Chondrocyte (in vitro differentiated cells): ENCODE measurements at regions not wholly inside any gene's neighbourhood (a gene's known extent, or its start where the extent isn't known, plus 50 kb on each side); places are given as distances from the start of the nearest gene placed in this dataset.

ENCODE experiments used
- DNase-seq: peaks from one replicate; pipeline ENCODE4 v3.0.0; 2021; ENCODE audit warnings: mixed read lengths, low spot score
- H3K27ac Mint-ChIP-seq: one replicate; pipeline ENCODE4 v1.8.0; 2021; ENCODE audit warnings: mild to moderate bottlenecking, moderate library complexity, mixed read lengths; ENCODE audit not compliant: unreplicated experiment
- H3K27me3 Mint-ChIP-seq: 2 replicates; pipeline ENCODE4 v1.8.0; 2021; ENCODE audit warnings: low read depth, mixed read lengths
- H3K36me3 Mint-ChIP-seq: 2 replicates; pipeline ENCODE4 v1.8.0; 2021; ENCODE audit warnings: low read depth, mixed read lengths
- H3K4me1 Mint-ChIP-seq: 2 replicates; pipeline ENCODE4 v1.8.0; 2021; ENCODE audit warnings: low read depth, mild to moderate bottlenecking, mixed read lengths
- H3K4me3 Mint-ChIP-seq: one replicate; pipeline ENCODE4 v1.8.0; 2021; ENCODE audit warnings: mild to moderate bottlenecking, moderate library complexity, mixed read lengths; ENCODE audit not compliant: unreplicated experiment
- H3K9me3 Mint-ChIP-seq: 2 replicates; pipeline ENCODE4 v1.8.0; 2021; ENCODE audit warnings: low read depth, mixed read lengths
- TF ChIP-seq, protein P1 (sequence below): fragments of 200-600 bp; sonication (generic); IDR thresholded peaks from 2 replicates; pipeline ENCODE4 v1.5.0; 2021; ENCODE audit warnings: antibody characterized with exemption, mild to moderate bottlenecking, moderate library complexity

DNA sequence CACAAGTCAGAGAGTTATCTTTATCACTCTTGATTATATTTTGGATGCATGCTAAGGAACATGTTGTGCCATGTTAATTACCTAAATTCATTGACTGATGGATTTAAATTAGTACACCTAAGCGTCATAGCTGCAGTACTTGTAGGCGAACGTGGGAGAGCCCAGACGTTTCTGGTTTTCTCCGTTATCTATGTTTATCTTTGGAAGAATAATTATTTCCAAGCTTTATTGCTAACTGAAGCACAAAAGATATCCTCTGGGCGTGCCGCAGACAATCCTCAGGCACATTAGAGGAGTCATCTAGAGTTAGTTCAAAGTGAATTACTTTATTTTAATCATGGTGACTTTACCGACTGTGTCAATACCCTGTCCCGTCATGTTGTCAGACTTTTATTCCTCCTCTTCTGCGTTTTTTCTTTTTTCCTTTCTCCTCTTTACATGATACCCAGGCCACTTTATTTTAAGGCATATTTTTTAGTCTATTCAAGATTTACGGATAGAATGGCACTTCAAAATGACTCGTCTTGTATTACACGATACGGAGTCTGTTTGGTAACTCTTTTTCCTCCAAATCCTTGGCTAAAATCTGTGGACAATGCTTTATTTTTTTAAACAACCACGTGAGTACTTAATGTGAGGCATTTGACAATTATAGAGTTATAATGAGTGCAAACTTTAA is 632.0 kb upstream of the TENM3 start:
- TF ChIP-seq, protein P1, sequence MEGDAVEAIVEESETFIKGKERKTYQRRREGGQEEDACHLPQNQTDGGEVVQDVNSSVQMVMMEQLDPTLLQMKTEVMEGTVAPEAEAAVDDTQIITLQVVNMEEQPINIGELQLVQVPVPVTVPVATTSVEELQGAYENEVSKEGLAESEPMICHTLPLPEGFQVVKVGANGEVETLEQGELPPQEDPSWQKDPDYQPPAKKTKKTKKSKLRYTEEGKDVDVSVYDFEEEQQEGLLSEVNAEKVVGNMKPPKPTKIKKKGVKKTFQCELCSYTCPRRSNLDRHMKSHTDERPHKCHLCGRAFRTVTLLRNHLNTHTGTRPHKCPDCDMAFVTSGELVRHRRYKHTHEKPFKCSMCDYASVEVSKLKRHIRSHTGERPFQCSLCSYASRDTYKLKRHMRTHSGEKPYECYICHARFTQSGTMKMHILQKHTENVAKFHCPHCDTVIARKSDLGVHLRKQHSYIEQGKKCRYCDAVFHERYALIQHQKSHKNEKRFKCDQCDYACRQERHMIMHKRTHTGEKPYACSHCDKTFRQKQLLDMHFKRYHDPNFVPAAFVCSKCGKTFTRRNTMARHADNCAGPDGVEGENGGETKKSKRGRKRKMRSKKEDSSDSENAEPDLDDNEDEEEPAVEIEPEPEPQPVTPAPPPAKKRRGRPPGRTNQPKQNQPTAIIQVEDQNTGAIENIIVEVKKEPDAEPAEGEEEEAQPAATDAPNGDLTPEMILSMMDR, result no peak

DNA sequence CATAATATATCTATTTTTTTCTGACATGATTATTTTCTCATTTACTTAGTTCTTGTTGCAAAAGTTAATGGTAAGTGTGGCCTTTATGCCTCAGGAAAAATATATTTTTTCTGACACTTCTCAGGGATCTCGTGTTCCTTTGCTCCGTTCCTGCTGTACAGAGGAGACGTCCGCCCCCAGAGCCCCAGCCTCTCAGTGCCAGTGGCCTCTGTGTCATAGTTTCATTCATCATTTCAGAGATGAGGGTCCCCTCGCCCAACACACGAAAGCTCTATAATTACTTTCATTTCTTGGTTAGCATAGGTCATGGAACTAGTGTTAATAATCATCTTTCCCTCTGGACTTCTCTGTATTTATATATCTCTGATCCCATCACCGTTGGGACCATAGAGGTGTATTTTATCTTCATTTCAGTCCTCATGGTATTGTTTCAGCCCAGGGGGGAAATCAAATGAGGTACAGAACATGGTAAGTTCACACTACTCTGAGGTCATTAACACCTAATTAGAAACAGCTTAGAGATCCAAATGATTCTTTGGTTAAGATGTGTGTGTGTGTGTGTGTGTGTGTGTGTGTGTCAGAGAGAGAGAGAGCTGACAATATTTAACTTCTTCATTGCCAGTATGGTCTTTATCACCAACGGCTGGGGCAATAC is 631.1 kb upstream of the TENM3 start:
- DNase-seq, result no peak
- H3K27me3 Mint-ChIP-seq, result no peaks in the 10 kb centered on the region
- TF ChIP-seq, protein P1, result no peak
- H3K4me3 Mint-ChIP-seq, result no peak overlapping the region
- no peaks in the 10 kb centered on the region for H3K36me3 Mint-ChIP-seq
- H3K9me3 Mint-ChIP-seq, result no peaks in the 10 kb centered on the region
- no peak overlapping the region for H3K27ac Mint-ChIP-seq
- peaks cover 5% of the 10 kb centered on the region for H3K4me1 Mint-ChIP-seq

More for the DNA sequence above, 632.0 kb upstream of the TENM3 start:
- Mint-ChIP-seq H3K36me3 (no peaks in the 10 kb centered on the region), H3K4me3 (no peak overlapping the region), H3K4me1 (peaks cover 5% of the 10 kb centered on the region), H3K27me3 (no peaks in the 10 kb centered on the region), H3K9me3 (no peaks in the 10 kb centered on the region), H3K27ac (no peak overlapping the region)
- no peak for DNase-seq

GRCh38 chr4:181613200-181613599 is 630.0 kb upstream of the TENM3 start:
- no peak overlapping the region for H3K27ac Mint-ChIP-seq
- no peaks in the 10 kb centered on the region for H3K9me3 Mint-ChIP-seq
- no peak overlapping the region for H3K4me3 Mint-ChIP-seq
- DNase-seq, result no peak
- H3K4me1 Mint-ChIP-seq, result peaks cover 5% of the 10 kb centered on the region
- no peaks in the 10 kb centered on the region for H3K27me3 Mint-ChIP-seq
- TF ChIP-seq, protein P1, result no peak
- no peaks in the 10 kb centered on the region for H3K36me3 Mint-ChIP-seq

DNA sequence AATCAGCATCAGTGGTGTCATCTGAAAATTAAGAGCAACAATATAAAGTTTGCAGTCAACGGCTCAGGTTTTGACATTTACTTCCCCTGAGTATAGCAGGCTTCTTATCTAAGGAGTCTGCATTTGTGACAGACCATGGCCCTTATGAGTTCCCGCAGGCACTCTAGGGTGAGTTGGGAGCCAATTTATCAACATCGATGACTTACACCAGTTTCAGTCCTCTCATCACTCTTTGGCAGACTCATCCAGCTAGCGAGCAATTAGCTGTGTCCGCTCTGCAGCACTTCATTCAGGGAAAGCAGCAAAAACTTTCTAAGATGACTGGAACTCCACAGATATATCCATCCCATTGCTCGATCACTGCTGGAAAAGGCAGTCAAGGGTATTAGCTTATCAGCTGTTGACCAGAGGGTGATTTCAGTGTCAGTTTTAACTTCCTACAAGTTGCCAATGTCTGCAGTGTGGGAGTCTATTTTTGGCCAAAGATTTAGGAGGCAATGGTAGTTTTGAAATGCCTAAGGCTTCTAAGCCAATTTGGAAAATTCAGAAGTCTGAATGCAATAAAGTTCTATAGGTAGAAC is 625.1 kb upstream of the TENM3 start:
- no peak for DNase-seq
- Mint-ChIP-seq H3K4me1 (no peaks in the 10 kb centered on the region), H3K9me3 (no peaks in the 10 kb centered on the region), H3K27ac (no peak overlapping the region), H3K27me3 (no peaks in the 10 kb centered on the region), H3K36me3 (no peaks in the 10 kb centered on the region), H3K4me3 (no peak overlapping the region)
- TF ChIP-seq, protein P1, result no peak

GRCh38 chr4:181618896-181619295 is 624.3 kb upstream of the TENM3 start:
- Mint-ChIP-seq H3K4me1 (no peaks in the 10 kb centered on the region), H3K9me3 (no peaks in the 10 kb centered on the region), H3K27me3 (no peaks in the 10 kb centered on the region), H3K4me3 (no peak overlapping the region), H3K36me3 (no peaks in the 10 kb centered on the region), H3K27ac (no peak overlapping the region)
- TF ChIP-seq, protein P1, result no peak
- DNase-seq, result no peak
